Activated T-cell treated with anti-CD3 and anti-CD28 coated beads for 1 hour (primary cell): ENCODE measurements at regions not wholly inside any gene's neighbourhood (a gene's known extent, or its start where the extent isn't known, plus 50 kb on each side); places are given as distances from the start of the nearest gene placed in this dataset.

ENCODE experiments used
- DNase-seq: peaks from one replicate; pipeline ENCODE4 v3.0.0-alpha.2; 2020; ENCODE audit warnings: low read depth

DNA sequence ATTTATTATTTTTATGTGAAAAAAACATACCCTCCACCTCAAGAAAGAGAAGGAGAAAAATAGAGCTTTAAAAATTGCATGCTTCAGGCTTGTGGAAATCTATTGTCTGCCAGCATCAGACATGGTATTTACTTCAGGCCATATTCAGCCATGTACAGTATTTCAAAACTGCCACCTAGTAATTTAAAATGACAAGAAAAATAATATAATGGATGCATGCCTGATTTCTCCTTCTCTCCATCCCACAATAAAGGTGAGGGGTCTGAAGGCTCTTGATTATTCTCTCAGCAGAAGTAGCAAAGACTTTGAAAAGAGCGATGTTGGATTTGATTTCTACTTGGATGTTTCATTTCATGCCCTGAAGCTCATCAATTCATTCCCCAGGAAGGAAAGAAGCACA, 250.7 kb downstream of the TBC1D4 start:
- no peak for DNase-seq

DNA sequence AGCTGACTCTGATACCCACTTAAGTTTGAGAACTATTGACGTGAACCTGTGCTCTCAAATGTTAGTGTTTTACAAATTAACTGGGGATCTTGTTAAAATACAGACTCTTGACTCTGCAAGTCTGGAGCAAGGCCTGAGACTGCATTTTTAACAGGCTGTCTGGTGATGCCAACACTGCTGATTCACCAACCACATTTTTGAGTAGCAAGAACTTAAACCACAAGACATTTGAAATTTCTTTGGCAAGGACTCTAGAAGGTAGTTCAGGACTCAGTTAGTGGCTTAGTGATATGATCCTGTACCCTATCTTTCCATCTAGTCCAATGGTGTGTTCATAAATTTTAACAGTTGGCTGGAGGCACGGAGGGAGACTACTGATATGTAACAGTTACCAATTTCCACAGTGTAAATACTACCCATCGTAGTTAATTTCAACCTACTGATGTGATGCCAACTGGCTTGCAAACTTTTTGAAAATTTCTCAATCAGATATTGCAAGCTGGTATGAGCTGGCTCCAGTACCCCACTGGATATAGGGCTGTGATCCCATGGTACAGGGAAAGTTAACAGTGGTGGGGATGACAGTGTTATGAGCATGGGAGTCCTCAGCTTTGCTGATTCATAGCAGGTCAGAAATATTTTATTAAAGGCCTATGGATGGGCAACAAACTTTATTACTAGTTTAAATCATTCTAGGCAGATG, 255.1 kb downstream of the TBC1D4 start:
- DNase-seq: no peak

DNA sequence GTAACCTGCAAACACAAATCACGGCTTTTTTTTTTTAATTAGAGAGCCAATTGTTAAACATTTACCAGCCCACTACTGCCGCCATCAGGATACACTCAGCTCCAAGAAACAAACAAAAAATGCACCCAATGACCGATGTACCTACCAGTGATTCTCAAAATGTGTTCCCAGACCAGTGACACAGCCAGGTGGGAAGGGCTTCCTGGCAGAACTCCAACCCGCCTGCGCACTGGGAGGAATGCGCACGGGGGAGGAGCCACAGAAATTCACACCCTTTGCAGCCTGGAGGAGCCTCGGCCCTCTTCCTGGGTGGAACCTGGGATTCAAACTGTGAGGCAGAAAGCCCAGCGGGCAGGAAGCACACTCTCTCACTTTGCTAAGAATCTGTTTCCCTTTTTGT, 255.9 kb downstream of the TBC1D4 start:
- no peak for DNase-seq

DNA sequence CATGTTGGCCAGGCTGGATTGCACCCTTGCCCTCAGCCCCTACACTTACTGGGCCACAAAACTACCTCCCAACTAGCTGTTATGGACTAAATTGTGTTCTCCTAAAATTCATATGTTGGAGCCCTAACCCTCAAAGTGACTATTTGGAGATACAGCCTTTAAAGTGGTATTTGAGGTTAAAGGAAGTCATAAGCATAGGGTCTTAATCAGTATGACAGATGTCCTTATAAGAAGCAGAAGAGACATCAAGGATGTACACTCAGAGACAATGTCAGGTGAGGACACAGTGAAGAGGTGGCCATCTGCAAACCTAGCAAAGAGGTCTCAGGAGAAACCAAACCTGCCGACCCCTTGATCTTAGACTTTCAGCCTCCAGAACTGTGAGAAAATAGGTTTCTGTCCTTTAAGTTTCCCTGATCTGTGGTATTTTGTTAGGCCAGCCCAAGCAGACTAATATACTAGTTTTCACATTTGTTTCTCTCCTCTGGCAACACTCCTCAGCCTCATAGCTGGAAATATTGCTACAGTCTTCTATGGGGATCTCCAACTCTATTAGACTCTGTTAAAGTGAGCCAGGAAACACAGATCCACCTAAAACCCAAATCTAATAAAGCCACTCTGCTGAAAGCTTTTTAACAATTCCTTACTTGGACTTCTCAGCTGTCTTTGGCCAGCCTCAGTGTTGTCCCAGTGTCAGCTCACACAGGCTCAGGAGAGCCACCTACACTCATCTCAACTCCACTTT, 256.5 kb downstream of the TBC1D4 start:
- DNase-seq: no peak

DNA sequence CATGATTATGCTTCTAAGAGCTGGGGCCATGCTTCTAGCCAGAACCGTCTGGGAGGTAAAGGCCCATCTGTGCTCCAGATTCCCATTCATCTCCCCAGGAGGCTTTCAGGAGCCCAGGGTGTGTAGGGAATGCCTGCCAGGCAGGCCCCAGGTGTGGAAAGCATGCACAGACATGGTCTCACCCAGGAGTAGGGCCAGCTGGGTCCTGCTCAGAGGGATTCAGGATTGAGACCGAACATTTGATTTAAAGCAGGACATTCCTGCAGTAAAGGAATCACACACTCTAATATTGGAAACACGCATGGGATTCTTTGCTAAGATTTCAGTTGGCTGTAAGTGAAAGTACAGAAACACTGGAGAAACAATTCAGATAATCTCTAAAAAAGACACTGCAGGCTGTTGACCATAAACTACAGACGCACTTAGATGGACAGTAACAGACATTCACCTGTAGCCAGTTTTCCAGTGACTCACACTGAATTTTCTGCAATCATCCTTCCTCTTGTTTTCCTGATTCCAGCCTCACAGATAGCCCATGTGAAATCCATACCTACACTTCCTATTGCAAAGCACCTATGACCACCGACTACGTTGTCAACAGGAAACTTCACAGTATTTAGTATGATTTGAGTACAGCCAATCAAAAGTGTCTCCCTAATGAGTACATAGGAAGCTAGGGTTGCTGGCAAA, 257.8 kb downstream of the TBC1D4 start:
- DNase-seq: no peak

DNA sequence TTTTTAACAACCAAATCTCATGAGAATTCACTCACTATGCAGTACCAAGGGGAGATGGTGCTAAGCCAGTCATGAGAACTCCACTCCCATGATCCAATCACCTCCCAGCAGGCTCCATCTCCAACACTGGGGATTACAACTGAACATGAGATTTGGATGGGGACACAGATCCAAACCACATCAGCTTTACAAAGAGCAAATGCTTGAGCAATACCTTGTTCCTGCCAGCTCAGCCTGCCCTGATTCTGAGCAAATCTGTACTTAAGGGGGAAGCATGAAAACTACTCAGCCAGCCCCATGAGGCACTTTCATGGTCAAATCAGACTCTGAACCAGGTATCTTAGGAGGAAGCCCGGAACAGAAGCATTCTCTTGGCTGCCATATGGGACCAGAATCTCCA, 259.9 kb downstream of the TBC1D4 start:
- no peak for DNase-seq

DNA sequence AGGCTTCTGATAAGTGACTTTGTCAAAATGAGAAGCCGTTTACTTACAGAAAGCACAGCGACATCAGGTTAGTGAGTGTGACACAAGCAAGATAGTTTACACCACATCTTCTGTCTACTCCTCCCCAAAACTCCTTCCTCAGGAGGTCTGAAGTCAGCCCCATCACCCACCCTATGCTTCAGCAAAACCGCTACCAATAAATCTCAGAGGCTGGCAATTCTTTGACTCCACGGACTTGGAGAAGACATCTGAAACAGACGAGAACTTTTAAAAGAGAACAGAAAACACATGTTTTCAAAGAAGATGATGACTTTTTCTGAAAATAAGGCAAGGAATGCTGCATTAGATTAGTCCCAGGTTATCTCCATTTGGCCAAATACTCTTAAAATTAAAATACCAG, 261.1 kb downstream of the TBC1D4 start:
- DNase-seq: no peak

DNA sequence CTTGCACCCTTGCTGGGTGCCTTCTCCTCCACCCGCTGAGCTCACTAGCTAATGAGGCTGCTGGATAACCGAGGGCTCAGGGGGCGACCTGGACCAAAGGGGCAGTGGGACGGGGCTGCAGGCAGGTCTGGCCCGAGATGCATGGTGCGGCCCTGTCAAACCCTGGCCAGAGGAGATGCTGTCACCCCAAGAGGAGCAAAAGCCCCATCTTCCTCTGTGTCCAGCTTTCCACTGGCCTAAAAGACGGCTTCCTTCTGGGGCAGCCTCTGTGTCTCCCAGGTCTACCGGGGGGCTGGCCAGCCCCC, 261.8 kb downstream of the TBC1D4 start:
- DNase-seq: no peak

DNA sequence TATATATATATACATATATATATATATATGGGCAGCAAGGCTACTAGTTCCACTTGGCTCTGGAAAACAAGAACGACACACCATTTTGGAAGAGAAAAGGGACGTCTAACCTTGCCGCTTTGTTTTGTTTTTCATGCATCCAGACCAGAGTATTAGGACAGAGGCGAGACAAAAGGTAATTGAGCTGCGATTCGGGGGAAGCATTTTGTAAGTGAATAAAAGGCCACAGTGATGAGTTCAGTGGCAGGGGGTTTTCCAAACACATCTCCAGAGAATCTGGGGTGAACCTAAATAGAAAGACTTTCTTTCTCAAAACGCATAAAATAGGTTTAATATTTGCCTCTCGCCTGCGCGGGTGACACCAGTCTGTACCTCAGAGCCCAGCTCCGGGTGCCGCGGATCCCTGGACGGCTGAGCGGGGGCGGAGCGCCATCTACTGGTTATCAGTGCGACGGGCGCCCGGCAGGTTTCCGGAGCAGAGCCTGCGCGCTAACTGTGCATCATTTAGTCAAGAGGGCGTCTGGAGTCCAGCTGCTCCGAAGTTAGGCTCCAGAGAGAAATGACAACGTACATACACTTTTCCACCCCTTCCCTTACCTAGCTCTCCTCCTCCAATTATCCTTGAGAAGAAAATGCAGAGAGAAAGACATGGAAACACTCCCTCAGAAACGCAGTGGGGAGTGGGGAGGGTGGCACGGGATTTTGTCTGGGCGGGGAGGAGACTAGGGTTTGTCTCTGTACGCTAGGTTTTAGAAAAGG, 262.3 kb downstream of the TBC1D4 start:
- DNase-seq: peak; percentile 82

DNA sequence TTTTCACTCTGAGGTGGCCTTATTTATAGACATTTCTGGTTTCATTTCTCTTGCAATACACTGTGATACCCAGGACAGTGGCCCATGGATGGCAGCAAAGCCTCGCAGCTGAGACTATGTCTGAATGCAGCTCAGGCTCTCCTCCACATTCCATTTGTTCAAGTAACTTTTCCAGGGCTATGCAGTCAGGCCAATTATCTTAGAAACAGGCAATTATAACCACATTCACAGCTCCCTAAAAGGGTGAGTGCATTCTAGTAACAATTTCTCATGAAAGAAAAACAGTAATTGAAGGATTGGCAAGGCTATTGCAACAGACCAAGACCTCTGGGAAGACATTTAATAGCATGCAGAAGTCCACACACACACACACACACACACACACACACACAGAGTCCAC, 264.0 kb downstream of the TBC1D4 start:
- DNase-seq: no peak

DNA sequence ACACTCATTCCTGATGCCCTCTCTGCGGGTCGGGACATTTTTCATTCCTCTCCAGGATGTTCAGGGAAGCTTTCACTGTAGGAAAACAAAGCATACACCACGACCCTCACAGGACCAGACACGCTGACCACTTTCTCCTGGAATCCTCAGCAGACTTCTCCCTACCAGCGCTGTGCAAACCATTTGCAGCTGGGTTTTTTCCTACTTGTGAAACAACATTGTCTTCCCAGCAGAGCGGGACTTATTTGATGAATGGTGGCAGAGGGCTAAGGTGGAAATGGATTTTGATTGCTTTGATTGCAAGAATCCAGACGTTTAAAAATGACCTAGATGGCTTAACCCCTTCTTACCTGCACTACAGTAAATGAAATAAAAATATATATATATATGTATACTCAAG, 265.9 kb downstream of the TBC1D4 start:
- DNase-seq: no peak

DNA sequence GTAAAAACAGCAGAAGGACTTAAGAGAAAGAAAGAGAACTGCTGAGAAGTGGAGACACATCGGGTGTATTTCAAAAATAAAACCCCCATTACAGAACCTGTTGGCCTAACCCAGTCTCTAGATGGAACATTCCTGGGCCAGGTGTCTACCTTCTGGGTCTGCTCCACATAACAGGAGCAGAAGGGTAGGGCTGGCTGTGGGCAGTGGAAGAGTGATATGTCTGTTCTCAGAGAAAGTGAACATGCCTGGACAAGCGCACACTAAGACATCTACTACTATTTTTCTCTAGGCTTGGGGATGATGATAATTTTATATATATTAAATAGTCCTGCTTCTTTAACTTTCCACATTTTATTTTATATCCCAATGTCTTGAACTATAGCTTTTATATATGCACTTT, 267.1 kb downstream of the TBC1D4 start:
- no peak for DNase-seq

DNA sequence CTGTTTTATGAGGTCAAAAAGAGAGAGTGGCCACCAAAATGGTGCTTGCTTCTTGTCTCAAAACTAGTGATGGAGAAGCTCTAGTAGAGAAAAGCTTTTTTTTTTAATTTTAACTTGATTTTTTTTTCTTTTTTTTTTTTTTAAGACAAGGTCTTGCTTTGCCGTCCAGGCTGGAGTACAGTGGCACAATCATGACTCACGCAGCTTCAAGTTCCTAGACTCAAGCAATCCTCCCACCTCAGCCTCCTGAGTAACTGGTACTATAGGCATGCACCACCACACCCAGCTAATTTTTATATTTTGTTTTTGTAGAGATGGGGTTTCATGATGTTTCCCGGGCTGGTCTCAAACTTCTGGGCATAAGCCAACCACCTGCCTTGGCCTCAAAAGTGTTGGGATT, 279.0 kb downstream of the TBC1D4 start:
- no peak for DNase-seq

DNA sequence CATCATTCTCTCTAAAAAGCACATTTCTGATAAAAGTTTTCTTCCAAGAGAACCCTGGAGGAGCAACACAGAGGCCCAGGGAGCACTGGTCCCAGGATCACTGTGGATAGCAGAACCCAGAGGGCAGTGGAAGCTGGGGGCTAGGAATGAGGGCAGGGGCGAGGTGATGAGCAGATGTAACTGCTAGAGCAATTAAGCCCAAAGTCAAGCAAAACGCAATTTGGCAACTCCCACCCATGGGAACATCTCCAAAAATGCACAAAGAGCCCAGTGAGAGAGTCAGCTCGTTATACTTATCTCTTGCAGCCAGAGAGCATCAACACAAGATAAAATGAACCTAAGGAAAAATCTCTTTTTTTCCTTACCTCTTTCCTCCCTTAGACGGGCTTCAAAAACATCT, 284.2 kb downstream of the TBC1D4 start:
- DNase-seq: no peak

DNA sequence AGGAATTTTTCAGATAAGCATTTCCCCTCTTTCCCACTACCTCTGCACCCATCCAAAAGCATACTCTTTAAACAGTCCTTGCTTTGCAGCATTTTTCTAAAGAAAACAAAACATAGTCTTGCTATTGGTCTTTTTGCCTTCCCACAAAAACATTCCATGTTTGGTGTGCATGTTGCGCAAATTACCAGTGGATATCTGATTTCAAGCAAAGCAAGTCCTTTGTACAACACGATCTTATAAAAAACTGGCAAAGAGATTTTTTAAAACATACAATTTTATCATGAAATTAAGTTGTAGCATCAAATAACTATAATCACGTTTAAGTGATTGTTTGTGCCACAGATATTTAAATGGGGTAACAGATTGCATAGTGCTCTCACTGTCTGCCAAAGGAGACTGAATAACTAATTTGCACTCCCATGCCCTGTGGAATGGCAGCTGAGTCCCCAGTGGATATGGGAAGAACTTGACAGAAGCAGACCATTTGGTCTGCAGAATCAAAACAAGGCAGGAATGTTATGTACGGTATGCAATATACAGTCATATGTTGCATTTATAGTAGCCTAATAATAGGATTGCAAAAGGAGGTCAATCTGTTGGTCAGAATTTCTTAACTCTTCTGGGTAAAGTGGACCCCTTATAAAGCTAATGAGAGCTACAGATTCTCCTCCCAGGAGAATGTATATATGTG, 285.7 kb downstream of the TBC1D4 start:
- no peak for DNase-seq

DNA sequence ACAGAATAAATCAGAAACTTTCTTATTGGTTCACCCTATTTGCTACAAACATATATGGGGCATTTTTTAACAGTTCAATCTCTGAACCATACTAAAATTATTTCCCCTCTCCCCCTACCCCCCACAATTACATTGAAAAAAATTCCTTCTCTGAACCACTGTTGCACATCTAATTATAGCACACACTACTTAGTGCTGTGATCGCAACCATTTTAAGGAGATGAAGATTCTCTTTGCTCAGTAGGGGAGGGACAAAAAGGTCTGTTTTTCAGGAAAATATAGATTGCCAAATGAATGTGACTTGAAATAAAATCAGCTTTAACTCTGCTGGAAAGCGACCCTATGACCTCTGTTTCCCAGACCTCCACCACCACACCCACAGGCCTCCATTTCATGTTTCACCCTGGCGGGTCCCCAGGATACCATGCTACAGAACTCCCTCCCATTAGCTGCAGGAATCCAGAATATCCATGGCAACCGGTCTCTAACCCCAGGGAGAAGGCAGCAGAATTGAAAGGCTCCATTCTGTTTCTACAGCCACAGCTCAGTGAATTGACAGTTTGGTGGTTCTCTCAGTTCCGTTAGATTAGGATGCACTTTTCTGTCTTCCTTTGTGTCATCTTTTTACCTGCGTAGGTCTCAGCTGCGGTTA, 286.3 kb downstream of the TBC1D4 start:
- no peak for DNase-seq

DNA sequence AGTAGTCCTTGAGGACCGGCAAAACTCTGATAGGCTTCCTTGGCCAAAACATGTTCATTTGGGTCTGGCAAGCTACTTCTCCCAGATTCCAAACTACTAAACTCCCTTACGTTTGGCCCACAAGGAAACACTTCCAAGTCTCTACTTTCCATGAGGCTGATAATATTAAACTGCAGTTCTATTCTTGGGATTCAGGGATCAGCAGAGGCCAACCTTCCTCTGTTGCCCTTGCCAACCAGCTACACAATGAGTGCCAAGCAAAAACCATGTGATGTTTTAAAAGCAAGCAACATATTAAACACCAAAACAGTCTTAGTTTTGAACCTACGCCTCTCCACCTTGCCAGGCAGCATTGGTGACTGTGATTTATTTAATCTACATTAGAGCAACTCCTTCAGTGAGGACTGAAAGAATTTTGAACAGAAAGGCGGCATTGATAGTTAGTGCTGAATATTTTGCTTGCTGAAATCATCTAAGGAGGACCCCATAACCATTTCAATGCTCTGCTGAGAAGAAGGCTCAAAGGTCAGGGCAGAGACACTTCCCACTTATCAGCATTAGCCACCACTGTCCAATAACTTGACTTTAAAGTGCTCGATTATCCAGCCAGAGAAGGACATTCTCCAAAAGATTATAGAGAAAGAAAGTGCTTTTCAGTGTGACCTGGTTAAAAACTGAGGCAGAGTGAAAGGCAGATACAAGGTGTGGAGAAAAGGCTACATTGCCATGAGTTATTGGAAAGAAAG, 287.1 kb downstream of the TBC1D4 start:
- no peak for DNase-seq

DNA sequence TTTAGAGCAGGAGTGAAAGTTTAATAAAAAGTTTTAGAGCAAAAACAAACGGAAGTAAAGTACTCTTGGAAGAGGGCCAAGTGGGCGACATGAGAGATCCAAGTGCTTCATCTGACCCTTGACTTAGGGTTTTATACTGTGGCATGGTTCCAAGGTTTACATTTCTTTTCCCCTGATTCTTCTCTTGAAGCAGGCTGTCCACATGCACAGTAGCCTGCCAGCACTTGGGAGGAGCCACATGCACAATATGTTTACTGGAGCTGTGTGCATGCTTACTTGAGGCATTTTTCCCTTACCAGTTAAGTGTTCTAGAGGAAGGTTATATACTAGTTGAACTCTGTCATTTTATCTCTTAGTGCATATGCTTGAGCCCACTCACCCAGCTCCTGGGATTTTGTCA, 295.6 kb downstream of the TBC1D4 start:
- DNase-seq: no peak

DNA sequence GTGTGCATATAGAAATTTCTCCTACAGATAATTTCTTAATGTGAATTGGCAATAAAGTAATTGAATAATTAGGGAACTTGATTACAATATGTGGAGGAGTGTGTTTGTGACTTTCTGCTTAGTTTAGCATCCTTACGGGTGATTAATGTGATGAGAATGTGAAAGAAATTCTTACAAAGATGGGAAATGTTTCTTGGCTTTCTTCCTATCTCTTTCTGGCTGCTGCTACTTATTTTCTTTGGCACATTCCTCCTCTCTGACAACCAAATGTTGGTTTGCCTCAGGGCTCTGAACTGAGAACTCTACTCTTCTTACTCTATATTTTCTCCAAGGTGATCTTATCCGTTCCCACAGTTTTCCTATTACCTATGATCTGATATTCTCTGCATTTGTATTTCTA, 300.1 kb downstream of the TBC1D4 start:
- no peak for DNase-seq

DNA sequence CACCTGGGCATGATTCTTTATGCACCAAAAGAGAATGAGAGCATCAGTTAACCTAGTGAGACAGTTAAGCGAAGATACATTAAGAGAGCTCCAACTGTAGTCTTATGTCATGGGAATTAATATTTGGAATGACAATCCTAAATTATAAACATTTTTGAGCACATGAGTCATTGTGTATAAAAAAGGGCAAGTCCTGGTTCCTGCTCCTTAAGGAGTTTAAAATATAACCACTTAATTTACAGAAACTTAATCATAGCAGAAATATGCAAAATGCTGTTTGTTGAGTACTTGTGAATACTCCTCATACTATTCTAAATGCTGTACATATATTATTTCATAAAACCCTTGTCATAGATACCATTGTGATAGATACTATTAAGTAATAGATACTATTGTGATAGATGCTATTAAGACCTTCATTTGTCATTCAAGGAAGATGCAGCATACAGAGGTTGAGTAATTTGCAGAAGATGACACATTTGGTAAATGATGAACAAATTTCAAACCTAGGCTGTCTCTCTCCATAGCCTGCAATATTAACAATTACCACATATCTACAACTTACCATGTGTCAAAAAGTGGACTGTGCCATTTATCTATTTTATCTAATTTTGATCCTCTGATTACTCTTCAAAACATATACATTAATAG, 301.0 kb downstream of the TBC1D4 start:
- DNase-seq: no peak
